ENCODE measurements at regions not wholly inside any gene's neighbourhood (a gene's known extent, or its start where the extent isn't known, plus 50 kb on each side); places are given as distances from the start of the nearest gene placed in this dataset.

- Histone ChIP-seq H3K9me2 (replicated peaks; ENCODE audit: insufficient read depth, low read length) (no peaks in the 10 kb centered on the region), H3K27me3 (replicated peaks; ENCODE audit: insufficient read depth, low read length) (no peaks in the 10 kb centered on the region), H3F3A (ENCODE audit: insufficient read depth, low read length) (no peaks in the 10 kb centered on the region), H3K27ac (ENCODE audit: low read length) (no peak overlapping the region), H3K79me2 (ENCODE audit: low read length) (no peaks in the 10 kb centered on the region), H3K9ac (ENCODE audit: low read length) (no peak overlapping the region), H4K20me1 (ENCODE audit: insufficient read depth, low read length) (no peaks in the 10 kb centered on the region), H3K4me1 (ENCODE audit: low read length) (no peaks in the 10 kb centered on the region), H2AFZ (ENCODE audit: low read length) (no peak overlapping the region), H3K36me3 (replicated peaks; ENCODE audit: insufficient read depth, low read length) (no peaks in the 10 kb centered on the region), H3K4me3 (ENCODE audit: low read length) (no peak overlapping the region), H3K4me2 (ENCODE audit: low read depth, low read length) (no peak overlapping the region), H3K9me3 (replicated peaks; ENCODE audit: insufficient read depth, low read length) (no peaks in the 10 kb centered on the region)
- no peak for DNase-seq
- no peak for TF ChIP-seq CTCF (IDR thresholded peaks at IDR 0.05; ENCODE audit: low read length)
- TF ChIP-seq EZH2 (optimal IDR thresholded peaks at IDR 0.05; ENCODE audit: low read depth, low read length): no peak
- TF ChIP-seq EZH2phosphoT487 (IDR thresholded peaks at IDR 0.05; ENCODE audit: low read length): no peak
Observed at GRCh38 chr6:19052219-19052618, 665.1 kb downstream of the RNF144B start.

- Histone ChIP-seq H3K79me2 (ENCODE audit: low read length) (no peaks in the 10 kb centered on the region), H3F3A (ENCODE audit: insufficient read depth, low read length) (no peaks in the 10 kb centered on the region), H3K27ac (ENCODE audit: low read length) (no peak overlapping the region), H3K9me3 (replicated peaks; ENCODE audit: insufficient read depth, low read length) (no peaks in the 10 kb centered on the region), H3K4me1 (ENCODE audit: low read length) (no peaks in the 10 kb centered on the region), H2AFZ (ENCODE audit: low read length) (no peak overlapping the region), H3K36me3 (replicated peaks; ENCODE audit: insufficient read depth, low read length) (no peaks in the 10 kb centered on the region), H3K4me3 (ENCODE audit: low read length) (no peak overlapping the region), H3K9me2 (replicated peaks; ENCODE audit: insufficient read depth, low read length) (no peaks in the 10 kb centered on the region), H3K9ac (ENCODE audit: low read length) (no peak overlapping the region), H3K27me3 (replicated peaks; ENCODE audit: insufficient read depth, low read length) (no peaks in the 10 kb centered on the region), H3K4me2 (ENCODE audit: low read depth, low read length) (no peak overlapping the region), H4K20me1 (ENCODE audit: insufficient read depth, low read length) (no peaks in the 10 kb centered on the region)
- no peak for TF ChIP-seq EZH2phosphoT487 (IDR thresholded peaks at IDR 0.05; ENCODE audit: low read length)
- TF ChIP-seq EZH2 (optimal IDR thresholded peaks at IDR 0.05; ENCODE audit: low read depth, low read length): no peak
- no peak for TF ChIP-seq CTCF (IDR thresholded peaks at IDR 0.05; ENCODE audit: low read length)
- no peak for DNase-seq
Observed at GRCh38 chr6:19059102-19059501, 672.0 kb downstream of the RNF144B start.

GRCh38 chr6:19067165-19067564 lies 680.0 kb downstream of the RNF144B start:
- H3K4me2 ChIP-seq (ENCODE audit: low read depth, low read length): no peak overlapping the region
- no peaks in the 10 kb centered on the region for H3K79me2 ChIP-seq (ENCODE audit: low read length)
- no peak overlapping the region for H3K27ac ChIP-seq (ENCODE audit: low read length)
- H3K9me2 ChIP-seq (replicated peaks; ENCODE audit: insufficient read depth, low read length): no peaks in the 10 kb centered on the region
- H3K9ac ChIP-seq (ENCODE audit: low read length): no peak overlapping the region
- no peaks in the 10 kb centered on the region for H3K27me3 ChIP-seq (replicated peaks; ENCODE audit: insufficient read depth, low read length)
- no peaks in the 10 kb centered on the region for H3K9me3 ChIP-seq (replicated peaks; ENCODE audit: insufficient read depth, low read length)
- TF ChIP-seq EZH2 (optimal IDR thresholded peaks at IDR 0.05; ENCODE audit: low read depth, low read length) (no peak), EZH2phosphoT487 (IDR thresholded peaks at IDR 0.05; ENCODE audit: low read length) (no peak), CTCF (IDR thresholded peaks at IDR 0.05; ENCODE audit: low read length) (no peak)
- DNase-seq: no peak
- H4K20me1 ChIP-seq (ENCODE audit: insufficient read depth, low read length): no peaks in the 10 kb centered on the region
- H3F3A ChIP-seq (ENCODE audit: insufficient read depth, low read length): no peaks in the 10 kb centered on the region
- no peak overlapping the region for H2AFZ ChIP-seq (ENCODE audit: low read length)
- no peaks in the 10 kb centered on the region for H3K4me1 ChIP-seq (ENCODE audit: low read length)
- no peak overlapping the region for H3K4me3 ChIP-seq (ENCODE audit: low read length)
- no peaks in the 10 kb centered on the region for H3K36me3 ChIP-seq (replicated peaks; ENCODE audit: insufficient read depth, low read length)

Data from MM.1S (cell line).